ENCODE measurements at regions not wholly inside any gene's neighbourhood (a gene's known extent, or its start where the extent isn't known, plus 50 kb on each side); places are given as distances from the start of the nearest gene placed in this dataset.
A peak's percentile ranks its signal among the peaks of the same experiment; 100 is the strongest.
"Not testable (repeated sequence)": the region's sequence is repeated elsewhere in the genome, so short reads cannot be mapped to it uniquely, and the experiment has no call there.

- no peak for DNase-seq (ENCODE audit: low read depth in 2 of 2)
Measured at GRCh38 chr5:91243286-91243685, 139.8 kb downstream of the ARRDC3 start.

- not testable (repeated sequence) for DNase-seq (ENCODE audit: low read depth in 2 of 2)
Measured at GRCh38 chr5:91241460-91241859, 141.7 kb downstream of the ARRDC3 start.

DNA sequence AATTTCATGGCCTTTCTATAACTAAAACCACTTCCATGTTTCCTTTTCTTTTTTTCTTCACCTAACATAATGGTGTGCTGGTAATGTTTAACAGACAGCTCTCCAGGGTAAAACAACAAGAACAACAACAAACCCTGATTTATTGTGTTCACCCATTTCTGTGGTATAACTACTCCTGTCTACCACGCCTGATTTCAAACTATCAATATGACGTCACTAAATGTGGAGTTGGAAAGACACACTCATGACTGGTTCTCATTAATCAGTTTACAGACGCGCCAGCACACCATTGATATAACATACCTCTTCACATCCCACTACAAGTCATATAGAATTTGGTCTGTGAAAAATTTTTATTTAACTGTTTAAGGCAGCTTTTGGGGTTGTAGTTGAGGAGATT is 142.9 kb downstream of the ARRDC3 start:
- no peak for DNase-seq (ENCODE audit: low read depth in 2 of 2)

GRCh38 chr5:91235271-91235694 is 147.8 kb downstream of the ARRDC3 start:
- DNase-seq (ENCODE audit: low read depth in 2 of 2), result no peak

DNA sequence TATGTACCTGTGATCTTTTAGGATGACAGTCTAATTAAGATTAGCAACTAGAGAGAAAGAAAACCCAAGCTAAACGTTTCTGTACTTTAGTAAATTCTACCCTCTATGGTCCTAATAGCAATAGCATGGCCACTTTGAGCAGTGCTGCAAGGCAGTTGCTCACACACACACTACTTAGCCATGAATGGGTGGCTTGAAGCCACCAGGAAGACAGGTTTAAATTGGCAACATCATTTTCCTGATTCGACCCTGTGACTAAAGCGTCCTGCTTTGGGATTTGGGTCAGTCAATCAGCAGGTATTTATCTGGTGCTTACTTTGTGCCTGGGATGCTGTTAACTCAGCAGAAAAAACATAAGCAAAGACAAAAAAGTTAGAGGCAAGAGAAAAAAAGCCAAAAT is 150.6 kb downstream of the ARRDC3 start:
- no peak for DNase-seq (ENCODE audit: low read depth in 2 of 2)

DNA sequence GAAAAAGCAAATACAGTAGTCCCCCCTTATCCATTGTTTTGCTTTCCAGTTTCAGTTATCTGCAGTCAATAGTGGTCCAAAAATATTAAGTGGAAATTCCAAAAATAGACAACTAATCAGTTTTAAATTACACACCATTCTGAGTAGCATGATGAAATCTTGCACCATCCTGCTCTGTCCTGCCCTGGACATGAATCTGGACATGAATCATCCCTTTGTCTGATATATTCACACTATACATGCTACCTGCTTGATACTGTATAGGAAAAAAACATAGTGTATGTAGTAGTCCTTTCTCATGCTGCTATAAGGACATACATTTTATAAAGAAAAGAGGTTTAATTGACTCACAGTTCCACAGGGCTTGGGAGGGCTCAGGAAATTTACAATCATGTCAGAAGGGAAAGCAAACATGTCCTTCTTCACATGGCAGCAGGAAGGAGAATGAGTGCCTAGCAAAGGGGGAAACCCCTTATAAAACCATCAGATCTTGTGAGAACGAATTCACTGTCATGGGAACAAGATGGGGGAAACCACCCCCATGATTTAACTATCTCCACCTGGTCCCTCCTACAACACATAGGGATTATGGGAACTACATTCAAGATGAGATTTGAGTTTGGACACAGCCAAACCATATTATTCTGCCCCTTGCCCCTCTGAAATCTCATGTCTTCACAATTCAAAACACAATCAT is 153.9 kb downstream of the ARRDC3 start:
- no peak for DNase-seq (ENCODE audit: low read depth in 2 of 2)

DNA sequence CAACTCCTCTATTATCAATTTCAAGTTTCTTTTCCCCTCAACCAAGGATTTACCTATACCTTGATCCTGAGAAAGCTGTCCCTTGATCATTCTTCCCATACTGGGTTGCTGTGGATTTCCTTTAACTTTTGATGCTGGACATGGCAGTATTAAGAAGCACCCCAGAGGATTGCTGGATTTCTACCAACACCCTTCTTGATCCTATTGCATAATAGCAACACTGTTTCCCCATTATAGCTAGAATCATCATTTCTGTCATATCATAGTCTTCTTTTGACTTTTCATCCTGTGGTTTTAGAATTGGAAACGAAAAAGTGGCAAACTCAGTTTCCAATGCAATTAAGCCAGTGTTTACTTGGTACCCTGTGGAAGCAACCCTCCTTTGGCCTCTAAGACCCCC is 154.9 kb downstream of the ARRDC3 start:
- no peak for DNase-seq (ENCODE audit: low read depth in 2 of 2)

- DNase-seq (ENCODE audit: low read depth in 2 of 2), result peak; percentile 49 to 58
Measured at GRCh38 chr5:91225848-91226686, 157.1 kb downstream of the ARRDC3 start.

GRCh38 chr5:91224969-91225368 is 158.1 kb downstream of the ARRDC3 start:
- no peak for DNase-seq (ENCODE audit: low read depth in 2 of 2)

DNA sequence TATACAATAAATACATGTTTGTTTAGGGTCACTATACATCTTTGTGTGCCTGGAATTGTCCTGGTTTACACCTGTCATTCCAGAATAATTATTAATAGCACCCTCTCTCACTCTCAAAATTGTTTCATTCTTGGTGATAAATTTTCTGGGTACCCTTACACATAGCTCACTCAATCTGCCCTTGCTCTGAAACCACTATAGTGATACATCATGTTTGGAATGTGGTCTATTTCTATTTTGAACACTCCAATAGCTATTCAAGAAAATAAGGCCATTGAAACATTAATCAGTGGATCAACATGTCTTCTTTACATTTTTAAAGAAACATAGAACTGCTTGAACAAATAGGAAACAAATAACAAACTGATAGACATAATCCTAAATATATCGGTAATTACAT is 158.7 kb downstream of the ARRDC3 start:
- DNase-seq (ENCODE audit: low read depth in 2 of 2), result no peak

DNA sequence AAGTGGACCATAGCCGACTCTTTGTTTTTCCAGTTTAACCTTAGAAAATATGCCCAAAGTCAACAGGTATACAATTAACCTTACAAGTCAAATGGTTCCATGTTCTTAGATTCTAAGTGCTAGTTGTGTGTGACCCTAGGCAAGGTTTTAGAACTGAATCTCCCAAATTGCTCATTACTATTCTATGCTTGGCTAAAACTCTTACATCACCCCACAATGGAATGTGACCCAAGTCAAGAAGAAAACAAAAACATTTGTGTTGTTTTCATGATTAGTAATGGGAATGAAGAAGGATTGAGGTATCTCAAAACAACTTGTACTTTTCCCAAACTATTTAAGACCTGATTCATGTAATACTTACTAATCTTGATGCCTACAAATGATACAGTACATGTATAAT is 159.2 kb downstream of the ARRDC3 start:
- no peak for DNase-seq (ENCODE audit: low read depth in 2 of 2)

DNA sequence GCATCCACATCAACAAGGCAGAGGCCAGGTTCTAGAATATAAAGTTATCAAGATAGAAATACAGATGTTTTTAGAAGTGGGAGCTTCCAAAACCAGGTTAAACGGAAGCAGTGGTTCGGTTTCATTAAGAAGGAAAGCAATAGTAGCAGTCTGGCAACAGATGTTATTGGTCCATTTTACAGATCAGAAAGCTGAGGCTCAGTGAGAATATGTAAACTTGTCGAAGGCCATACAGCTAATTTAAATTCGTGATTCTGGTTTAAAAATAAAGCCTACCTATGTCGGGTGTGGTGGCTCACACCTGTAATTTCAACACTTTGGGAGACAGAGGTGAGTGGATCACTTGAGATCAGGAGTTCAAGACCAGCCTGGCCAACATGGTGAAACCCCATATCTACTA is 160.6 kb downstream of the ARRDC3 start:
- no peak for DNase-seq (ENCODE audit: low read depth in 2 of 2)

DNA sequence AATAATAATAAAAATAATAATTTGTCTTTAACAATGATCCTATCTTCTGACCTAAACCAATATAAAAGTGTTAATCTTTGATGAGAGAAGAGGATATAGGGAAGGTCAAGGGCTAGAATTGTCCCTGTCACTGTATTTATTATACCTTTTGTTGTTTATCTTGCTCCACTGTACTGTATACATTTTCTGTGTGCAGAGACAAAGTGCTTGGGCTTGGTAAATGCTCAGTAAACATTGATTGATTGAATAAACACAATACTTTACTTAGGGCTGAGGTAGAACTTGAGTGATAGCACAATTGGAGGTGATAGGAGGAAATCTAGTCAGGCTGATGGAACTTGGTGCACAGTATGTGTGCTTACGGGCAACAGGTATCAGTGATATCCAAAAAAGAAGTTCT is 161.2 kb downstream of the ARRDC3 start:
- DNase-seq (ENCODE audit: low read depth in 2 of 2), result no peak

- DNase-seq (ENCODE audit: low read depth in 2 of 2), result peak in 1 of 2 donors; percentile 10
Measured at GRCh38 chr5:91219803-91220371, 163.2 kb downstream of the ARRDC3 start.

- no peak for DNase-seq (ENCODE audit: low read depth in 2 of 2)
Measured at GRCh38 chr5:91219091-91219802, 163.9 kb downstream of the ARRDC3 start.

DNA sequence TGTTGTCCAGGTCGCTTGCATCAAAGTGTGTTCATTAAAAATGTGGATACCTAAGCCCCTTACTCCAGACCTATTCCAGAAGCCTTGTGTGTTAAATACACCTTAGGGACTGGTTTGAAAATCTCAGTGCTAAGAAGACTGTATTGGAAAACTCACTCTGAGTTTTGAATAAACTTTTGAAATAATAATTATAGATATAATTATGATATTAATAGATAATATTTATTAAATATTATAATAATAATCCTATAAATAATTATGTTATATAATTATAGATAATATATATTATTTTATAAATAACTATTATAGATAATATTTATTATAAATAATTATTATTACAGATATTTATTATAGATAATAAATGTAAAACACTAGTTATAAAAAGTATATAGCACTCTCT is 165.3 kb downstream of the ARRDC3 start:
- no peak for DNase-seq (ENCODE audit: low read depth in 2 of 2)

- no peak for DNase-seq (ENCODE audit: low read depth in 2 of 2)
Measured at GRCh38 chr5:91214571-91214970, 168.5 kb downstream of the ARRDC3 start.

Data from stimulated activated CD4-positive, alpha-beta T cell treated with anti-CD3 and anti-CD28 coated beads, Interleukin-1b, Interleukin-23, amount 100 ng/mL, for 4 hours (primary cell).